Fibroblast of lung (primary cell): ENCODE measurements at regions not wholly inside any gene's neighbourhood (a gene's known extent, or its start where the extent isn't known, plus 50 kb on each side); places are given as distances from the start of the nearest gene placed in this dataset.

ENCODE experiments used
- EZH2 ChIP-seq: IDR thresholded peaks from 2 replicates; pipeline ENCODE4 v1.5.1; 2012; ENCODE audit warnings: low read length, control low read depth, mild to moderate bottlenecking; ENCODE audit errors: missing control alignments
- TF ChIP-seq, protein P1 (sequence below), 2 donors: IDR thresholded peaks in 1 of 2; conservative IDR thresholded peaks in 1 of 2; 1 replicate in 1 of 2; 2 replicates in 1 of 2; pipeline ENCODE4 v1.5.1; 2011 to 2012; ENCODE audit warnings: low read length in 2 of 2, control low read depth in 1 of 2, inconsistent platforms in 1 of 2, low read depth in 1 of 2, mild to moderate bottlenecking in 1 of 2

DNA sequence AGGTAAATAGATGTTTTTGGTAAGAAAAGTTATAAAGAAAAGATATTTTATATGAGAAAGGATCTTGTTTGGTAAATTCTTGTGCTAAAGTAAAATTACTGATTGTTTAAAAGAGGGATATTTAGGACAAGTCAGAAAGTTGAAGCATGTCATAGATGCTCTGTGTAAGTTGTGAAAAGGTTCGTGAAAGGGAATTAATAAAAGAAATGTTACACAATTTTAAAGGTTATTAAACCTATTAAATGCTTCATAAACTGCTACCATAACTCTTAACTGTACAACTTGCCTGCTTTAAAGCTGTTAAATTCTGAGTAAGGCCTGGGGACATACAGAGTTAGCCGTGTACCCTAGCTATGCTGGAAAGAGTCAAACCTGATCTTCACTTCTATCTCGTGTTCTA is 634.1 kb downstream of the ACTR3B start:
- TF ChIP-seq, protein P1, sequence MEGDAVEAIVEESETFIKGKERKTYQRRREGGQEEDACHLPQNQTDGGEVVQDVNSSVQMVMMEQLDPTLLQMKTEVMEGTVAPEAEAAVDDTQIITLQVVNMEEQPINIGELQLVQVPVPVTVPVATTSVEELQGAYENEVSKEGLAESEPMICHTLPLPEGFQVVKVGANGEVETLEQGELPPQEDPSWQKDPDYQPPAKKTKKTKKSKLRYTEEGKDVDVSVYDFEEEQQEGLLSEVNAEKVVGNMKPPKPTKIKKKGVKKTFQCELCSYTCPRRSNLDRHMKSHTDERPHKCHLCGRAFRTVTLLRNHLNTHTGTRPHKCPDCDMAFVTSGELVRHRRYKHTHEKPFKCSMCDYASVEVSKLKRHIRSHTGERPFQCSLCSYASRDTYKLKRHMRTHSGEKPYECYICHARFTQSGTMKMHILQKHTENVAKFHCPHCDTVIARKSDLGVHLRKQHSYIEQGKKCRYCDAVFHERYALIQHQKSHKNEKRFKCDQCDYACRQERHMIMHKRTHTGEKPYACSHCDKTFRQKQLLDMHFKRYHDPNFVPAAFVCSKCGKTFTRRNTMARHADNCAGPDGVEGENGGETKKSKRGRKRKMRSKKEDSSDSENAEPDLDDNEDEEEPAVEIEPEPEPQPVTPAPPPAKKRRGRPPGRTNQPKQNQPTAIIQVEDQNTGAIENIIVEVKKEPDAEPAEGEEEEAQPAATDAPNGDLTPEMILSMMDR (conservative IDR thresholded peaks at IDR 0.05 in 1 of 2, IDR thresholded peaks at IDR 0.05 in 1 of 2; ENCODE audit: low read depth in 1 of 2, low read length in 2 of 2) = no peak
- no peak for TF ChIP-seq EZH2
